ENCODE measurements at regions not wholly inside any gene's neighbourhood (a gene's known extent, or its start where the extent isn't known, plus 50 kb on each side); places are given as distances from the start of the nearest gene placed in this dataset.
A peak's percentile ranks its signal among the peaks of the same experiment; 100 is the strongest.

DNA sequence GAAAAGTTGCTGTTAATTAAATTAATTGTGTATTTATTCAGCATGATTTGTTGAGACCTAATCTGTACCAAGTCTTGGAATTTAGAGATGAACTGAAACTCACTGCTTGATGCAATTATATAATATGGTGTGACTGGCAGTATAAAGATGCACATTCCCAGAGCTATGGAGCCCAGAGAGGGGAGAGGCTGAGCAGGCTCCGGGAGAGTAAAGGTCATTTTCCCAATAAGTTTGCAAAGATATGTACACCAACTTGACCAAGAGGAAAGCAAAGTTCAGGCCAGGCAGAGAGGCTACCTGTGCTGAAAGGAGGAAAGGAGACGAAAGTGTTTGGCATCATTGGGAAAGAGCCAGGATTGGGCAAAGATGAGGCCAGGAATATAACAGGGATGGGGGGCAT lies 271.7 kb upstream of the KLF4 start:
- DNase-seq (ENCODE audit: low read depth, low spot score): no peak

DNA sequence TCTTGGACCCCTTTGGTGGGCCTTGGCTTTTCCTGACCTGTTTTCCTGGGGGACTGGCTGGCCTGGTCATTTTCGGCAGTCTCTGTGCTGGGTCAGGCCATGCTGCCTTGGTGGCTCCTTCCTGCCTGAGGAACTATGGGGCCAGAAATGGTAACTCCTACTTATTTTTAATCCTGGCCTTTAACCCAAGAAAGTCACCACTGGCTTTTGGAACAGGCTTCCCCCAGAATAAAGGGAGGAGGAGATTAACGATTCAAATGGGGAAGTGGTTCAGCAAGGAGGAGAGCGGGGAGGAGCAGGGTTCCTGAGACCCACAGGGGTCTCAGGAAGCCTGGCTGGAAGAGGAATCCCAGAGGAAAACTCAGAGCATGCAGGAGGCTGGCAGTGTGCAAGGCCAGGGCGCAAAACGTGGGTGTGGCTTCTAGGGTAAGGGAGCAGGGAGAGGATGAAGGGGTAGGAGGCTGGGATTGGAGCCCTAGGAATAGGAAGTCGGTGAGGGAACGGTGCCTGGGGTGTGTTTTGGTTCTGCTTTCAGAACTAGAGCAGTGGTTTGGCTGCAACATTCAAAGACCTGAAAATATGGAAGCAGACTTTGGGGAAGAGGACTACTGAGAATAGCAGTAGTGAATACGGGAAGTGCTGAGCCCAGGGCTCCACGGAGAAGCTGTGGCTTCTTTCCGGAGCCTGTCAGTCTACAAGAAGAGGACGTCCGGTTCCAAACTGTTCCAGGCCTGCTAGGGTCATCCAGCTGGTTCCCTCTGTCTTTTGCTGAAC lies 271.1 kb upstream of the KLF4 start:
- DNase-seq (ENCODE audit: low read depth, low spot score): no peak

DNA sequence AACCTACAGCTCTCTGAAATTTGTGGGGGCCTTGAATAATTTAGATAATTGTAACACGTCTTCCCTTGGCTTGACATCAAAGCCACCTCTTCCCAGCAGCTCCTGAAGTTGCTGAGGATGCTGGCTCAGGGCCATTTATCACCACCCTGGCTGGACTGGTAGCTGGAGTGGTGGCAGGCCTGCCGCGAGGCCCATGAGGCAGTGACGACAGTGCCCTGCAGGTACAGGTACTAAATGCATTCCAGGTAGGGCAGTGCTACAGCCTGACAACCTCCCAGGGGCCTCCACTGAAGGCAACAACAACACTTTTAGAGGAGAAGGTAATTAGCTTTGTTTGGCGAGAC lies 270.2 kb upstream of the KLF4 start:
- peak; percentile 25 for DNase-seq (ENCODE audit: low read depth, low spot score)

DNA sequence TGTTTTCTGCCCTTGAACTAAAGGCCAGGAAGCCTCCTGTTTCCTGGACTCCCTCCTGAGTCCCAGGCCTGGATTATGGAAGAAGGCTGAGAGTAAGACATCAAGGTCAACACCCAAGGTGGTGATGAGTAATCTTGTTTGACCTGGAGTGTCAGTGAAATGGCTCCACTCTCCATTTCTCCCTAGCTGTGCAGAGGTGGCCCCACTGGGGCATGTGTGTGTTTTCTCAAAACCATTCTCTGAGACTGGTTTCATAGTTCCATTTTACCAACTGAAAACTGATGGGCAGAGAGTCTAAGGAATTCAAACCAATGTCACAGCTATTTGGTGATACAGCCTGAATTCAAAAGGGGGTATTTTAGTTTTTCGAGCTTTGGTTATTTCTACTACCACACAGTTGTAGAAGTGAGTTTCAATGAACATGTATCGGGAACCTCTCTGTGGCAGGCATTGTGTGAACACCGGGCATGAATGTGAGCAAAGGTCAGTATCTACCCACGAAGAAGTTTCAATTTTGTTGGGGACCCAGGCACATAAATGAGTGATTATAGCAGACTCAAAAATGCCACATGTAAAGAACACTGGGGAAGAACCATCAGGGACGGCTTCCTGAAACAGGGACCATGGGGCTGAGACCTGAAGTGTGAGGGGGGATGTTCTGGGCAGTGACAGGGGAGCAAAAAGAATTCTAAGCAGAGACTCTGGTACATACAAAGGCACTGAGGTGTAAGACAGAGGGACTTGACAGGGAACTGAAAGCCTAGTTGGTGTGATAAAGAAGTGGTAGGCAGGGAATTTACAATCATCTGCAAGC lies 269.6 kb upstream of the KLF4 start:
- no peak for DNase-seq (ENCODE audit: low read depth, low spot score)

DNA sequence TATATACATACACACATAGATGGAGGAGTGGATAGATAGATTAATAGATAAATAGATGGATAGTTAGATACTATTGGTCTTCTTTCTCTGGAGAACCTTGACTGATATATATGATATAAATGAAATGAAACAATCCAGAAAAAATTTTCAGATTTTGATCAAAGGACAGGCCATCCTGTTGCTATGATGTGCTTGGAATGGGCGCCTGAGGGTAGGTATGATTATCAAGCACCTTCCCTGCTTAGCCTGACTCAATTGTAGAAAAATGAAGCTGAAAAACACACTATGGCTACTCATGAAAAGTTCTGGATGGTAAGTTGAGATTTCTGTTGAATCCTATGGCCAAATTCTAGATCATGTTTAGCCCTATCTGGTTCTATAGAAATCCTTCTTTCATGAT lies 266.5 kb upstream of the KLF4 start:
- no peak for DNase-seq (ENCODE audit: low read depth, low spot score)

DNA sequence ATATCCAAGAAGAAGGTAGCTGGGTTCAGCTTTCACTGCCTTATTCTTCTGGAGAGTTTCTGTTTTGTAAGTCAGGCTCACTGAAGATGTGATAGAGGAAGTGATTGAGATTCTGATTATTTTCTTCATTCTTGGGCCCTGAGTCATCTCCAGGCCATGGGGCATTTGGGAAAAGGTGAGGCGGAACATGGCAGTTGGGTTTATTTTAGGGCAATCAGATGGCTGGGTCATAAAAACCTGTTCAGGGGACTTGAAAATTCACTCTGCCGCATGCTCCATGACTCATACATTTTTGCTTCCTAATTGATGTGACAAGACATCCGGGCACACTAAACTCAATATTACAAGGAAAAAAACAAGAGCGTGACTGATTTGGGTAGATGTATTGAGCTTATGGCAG lies 265.7 kb upstream of the KLF4 start:
- DNase-seq (ENCODE audit: low read depth, low spot score): peak; percentile 33

DNA sequence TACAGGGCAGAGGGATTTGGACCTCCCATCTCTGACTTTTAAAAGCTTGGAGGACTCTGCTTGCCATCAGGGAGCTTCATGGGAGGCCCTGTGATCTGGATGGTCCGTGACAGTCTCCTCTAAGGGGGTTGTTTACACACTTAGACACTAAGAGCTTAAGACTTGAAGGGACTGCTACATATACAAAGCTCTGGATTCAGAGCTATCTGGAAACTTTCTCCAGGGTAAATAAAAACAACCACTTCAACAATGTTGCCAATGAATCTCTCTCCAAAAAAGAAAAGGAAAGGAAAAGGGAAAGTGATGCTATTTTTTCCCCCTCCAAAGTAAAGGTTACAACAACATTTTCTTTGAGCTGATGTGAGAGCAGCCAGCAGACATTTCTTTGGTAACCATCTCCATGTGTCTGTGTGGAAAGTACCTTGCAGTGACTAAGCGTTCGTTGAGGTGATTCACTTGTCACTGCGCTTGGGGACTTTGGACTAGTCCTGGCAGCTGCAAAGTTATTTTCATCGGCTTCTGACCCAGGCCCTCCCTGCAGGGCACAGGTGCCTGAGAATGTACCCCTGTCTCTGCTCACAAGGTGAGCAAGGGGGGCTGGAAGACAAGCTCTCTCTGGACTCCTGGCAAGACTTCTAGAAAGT lies 262.1 kb upstream of the KLF4 start:
- peak; percentile 16 for DNase-seq (ENCODE audit: low read depth, low spot score)

DNA sequence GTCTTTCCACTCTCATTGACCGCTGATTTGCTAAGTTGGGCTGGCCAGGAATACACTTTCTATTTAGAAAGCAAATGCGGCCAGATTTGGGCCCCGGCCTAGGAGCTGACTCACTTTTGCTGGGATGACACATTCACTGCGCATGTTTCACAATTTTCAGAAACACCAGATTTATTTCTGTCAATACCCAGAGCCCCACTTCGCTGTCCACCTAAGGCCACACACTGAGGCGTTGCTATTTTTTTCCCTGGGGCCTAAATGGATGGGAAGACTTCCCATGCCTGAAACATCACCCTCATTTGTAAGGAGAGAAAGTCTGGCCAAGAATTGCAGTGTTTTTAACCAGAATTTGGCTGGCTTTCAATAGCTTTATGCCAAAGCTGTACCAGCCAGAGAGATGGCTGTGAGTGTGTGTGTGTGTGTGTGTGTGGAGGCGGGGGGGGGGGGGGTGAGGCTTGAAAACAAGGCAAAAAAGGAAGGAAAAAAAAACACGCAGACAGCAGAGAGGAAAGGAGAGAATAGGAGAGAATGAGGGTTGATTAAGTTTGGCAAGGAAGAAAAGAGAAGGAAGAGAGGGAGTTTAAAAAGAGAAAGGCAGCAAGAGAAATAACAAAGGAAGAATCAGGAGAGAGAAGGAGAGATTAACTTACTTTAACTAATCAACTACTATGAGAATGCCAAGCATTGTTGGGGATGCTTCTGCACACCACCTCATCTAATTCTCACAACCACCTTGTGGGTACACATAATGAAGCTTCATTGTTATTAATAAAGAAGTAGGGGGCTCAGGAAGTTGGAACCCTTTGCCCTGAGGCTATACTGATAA lies 261.4 kb upstream of the KLF4 start:
- no peak for DNase-seq (ENCODE audit: low read depth, low spot score)

DNA sequence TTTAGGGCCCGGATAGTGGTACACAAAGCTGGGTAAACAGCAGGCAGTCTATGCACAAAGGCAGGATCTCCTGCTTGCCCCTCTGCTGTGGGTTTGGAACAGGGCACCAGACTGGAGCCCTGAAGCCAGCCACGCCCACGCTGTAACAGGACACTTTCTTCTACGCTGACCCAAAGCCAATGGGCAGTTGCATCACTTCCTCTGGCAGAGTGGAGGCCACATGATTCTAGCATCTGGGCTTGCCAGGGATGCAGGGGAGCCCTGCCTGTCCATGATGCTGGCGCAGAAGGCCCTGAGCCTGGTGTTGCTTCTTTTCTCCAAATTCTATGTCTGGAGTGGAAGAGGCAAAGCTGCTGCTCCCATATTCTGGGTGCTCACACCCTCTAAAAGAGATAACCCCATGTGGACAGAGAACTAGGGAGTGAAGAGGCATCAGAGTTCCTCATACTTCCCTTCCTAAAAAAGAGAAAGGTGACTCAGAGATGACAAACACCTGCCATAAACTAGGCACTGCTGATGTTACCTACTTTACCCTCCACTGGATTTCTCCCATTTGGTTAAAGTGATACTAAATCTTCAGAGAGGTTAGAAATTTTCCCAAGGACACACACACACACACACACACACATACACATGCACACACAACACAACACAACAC lies 260.3 kb upstream of the KLF4 start:
- DNase-seq (ENCODE audit: low read depth, low spot score): peak; percentile 51

DNA sequence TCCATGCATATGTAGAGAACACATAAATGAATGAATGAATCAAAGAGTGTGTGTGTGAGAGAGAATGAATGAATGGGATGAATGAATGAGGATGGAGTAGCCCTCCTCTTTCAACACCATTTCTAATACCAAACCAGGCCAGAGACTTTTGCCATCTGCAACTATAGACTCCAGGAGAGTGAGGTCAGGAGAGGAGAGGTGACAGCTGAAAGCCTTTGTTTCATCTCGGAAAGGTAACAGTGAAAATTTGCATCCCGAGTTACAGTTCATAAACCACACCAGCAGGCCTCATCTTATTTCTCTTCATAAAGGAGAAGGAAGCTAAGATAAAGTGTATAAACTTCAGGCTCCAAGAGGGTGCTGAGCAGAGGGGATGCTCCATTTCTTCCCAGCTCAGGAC lies 255.3 kb upstream of the KLF4 start:
- DNase-seq (ENCODE audit: low read depth, low spot score): no peak

DNA sequence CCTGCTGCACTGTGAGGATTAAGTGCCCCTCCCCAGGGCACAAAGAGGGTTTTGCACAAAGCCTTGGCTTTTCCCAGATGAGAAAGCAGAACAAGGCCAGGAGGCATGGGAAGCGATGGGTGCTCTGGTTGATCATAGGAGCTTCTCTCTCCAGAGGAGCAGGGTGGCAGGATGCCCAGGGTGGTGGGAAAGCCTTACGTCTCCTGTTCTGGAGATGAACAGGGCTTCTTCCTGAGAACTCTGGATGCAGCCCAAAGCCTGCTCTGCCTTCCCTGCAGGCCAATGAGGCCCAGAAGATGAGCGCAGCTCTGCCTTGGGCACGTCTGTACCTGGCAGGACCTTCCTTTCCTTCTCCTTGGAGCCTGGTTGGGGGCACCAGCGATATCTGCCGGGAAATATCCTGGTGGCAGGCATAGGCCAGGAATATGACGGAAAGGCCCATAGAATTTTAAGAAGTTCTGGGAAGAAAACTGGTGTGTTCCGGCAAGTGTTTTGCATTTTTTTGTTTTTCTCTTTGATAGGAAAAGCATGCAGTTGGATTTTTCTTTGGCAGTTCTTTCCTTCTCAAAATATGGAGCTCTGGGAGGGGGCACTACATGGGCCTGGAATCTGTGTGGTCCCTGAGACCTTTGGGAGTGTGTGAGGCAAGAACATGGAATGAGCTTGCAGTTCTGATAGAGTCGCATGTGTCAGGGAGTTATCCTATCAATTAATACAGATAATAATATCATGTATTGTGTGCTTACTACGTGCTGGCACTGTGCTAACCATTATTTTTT lies 253.2 kb upstream of the KLF4 start:
- DNase-seq (ENCODE audit: low read depth, low spot score): no peak

DNA sequence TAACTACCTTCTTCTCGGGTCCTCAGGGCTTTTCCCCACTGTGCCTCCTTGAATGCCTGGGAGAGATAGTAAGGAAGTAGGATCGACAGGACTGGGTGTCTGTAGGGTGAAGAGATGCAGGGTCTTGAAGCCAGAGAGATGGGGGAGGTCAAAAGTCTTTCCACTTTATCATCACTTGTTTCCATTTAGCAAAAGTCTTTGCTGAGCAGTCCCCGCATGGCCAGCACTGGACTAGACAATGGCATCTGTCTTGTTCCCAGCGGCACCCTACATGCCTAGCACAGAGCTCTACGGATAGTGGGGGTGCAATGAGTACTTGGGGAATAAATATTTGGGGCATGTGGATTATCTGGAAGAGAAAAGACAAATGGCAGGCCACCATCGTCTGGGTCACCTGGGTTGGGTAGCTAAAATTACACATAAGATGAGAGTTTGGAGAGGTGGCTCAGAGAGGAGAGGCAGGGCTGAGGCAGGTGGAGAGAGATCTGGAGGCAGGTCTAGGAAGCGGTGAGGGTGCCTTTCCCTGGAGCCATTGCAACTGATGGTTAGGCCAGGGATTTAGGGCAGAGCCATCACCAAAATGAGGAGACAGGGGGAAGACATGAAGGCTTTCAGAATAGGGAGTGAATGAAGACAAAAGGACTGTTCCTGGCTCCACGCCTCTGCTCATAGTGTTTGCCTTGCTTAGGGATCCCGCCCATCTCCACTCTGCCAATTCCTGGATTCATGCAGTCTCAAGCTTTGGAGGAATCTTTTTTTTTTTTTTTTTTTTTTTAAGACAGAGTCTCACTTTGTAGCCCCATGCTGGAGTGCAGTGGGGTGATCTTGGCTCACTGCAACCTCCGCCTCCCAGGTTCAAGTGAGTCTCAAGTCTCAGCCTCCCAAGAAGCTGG lies 250.8 kb upstream of the KLF4 start:
- DNase-seq (ENCODE audit: low read depth, low spot score): no peak

DNA sequence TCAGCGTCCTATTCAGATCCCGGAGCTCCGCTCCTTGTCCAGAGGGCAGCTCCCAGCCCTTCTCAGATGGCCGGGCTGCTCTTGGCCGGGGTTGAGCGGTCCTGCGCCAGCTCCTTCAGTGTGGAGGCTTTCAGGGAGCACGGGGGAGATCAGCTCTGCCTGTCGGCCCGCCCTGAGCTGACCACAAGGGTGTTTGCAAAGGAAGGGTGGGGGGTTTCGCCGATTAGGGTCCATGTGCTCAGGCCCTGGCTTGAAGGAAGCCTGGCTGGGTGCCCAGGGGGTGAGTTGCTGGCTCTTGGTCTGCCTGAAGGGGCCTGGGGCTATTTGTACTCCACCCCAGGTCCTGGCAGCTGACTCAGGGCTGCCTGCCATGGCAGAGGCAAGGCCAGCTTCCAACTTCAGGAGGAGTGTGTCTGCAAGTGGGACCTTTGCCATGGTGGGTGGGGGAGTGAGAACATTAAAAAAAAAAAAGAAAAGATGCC lies 250.1 kb upstream of the KLF4 start:
- no peak for DNase-seq (ENCODE audit: low read depth, low spot score)

DNA sequence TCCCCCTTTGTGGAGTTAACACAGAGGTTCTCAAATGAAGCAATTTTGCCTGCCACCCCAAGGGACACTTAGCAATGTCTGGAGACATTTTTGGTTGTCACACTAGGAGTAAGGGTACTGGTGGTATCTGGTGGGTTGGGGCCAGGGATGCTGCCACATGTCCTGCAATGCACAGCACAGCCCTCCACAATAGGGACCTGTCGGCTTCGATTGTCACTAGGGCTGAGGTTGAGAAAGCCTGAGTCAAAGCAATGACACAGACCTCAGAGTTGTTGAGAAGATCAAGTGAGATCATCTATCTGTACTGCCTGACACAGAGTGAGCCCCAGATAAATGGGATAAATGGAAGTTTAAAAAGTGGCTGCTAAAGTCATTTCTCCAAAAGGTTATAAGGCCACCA lies 249.2 kb upstream of the KLF4 start:
- no peak for DNase-seq (ENCODE audit: low read depth, low spot score)

DNA sequence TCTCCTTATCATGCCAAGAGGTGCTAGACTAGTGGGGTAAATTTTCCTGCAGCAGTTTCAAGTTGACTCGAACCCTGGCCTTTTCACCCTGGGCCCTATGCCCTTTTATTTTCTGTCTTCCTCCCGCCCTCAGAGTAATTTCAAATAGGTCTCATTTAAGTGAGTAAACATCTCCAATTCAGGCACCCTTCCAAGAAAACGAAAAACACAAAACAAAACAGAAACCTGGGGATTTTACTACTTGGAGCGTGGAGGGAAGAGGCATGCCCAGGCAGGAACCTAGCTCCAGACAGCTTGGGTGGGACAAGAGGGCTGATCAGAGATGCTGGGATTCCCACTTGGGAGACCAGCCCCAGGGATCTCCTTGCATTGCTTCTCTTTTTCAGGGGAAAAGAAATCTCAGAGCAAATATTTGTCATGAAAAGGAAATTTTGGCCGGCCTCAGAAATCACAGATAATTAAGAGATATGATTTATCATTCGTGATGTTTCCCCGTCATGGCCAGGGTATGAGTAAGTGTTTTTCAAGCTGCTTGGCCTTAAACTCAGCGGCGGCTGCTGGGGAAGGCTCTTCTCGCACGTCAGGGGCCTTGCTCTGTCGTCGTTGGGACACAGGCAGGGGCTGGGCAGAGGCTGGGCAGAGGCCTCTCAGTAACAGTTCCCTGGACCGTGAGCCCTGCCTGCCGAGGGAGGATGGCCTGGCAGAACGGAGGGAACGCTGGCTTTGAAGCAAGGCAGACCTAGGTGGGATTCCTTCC lies 248.6 kb upstream of the KLF4 start:
- DNase-seq (ENCODE audit: low read depth, low spot score): no peak

DNA sequence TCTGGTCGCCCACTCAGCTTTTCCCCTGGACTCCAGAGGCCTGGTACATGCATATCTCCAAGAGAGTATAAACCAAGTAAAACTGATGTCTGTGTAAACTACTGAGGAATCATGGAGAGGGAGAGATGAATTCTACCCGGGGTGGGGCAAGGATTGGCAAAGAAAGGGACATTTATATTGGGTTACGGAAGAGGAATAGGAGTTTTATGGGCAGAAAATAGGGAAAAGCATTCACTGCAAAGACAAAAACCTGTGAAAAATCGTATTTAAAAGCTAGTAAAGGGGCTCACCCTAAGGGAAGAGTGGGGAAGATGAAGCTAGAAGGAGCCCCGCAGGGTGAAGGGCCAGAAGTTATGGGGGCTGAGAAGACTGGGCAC lies 248.0 kb upstream of the KLF4 start:
- no peak for DNase-seq (ENCODE audit: low read depth, low spot score)

DNA sequence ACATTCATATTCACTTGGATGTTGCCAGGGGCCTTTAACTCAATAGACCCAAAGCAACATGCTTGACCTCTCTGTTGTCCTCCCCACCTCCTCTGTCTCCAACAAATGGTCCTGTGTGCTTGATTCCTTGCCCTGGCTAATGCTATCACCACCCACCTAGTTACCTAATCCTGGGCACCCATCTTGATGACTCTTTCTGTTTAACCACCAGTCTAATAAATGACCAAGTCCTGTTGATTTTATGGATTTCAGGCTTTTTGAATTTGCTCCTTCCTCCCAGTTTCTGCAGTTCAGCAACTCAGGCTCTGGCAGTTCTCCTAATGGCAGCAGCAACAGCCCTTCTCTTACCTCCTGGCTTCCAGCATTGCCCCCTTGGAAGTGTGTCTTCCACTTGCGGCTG lies 246.3 kb upstream of the KLF4 start:
- no peak for DNase-seq (ENCODE audit: low read depth, low spot score)

DNA sequence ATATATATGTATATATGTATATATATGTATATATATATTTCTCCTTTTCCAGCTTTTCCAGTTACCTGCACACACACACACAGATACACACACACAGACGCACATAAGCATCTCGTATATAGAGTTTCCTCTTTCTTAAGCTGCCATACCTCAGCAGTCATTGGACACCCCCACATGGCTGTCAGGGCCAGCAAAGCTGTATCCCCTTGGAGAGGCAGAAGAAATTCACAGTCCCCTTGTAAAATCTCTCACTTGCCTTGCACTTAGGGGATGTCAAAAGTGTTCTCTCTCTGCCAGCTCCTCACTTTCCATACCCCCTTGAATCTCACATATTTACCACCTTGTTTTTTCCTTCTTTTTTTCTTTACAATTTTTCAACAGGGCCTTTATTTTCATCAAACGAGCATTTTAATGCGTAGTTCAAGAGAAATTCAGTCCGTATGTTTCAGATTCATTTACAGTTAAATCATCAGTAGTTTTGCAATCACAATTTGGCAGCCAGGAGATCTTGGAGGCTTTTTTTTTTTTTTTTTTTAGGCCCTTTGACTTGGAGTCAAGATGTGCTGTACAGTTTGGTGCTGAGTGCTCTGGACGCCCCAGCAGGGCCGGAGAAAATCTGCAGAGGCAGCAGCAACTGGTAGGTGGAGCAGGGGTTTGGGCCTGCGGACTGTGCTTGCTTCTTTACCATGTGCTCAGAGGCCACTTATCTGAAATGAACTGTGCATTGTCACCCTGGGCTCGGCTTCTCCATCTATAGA lies 244.9 kb upstream of the KLF4 start:
- DNase-seq (ENCODE audit: low read depth, low spot score): no peak
